ENCODE measurements at regions not wholly inside any gene's neighbourhood (a gene's known extent, or its start where the extent isn't known, plus 50 kb on each side); places are given as distances from the start of the nearest gene placed in this dataset.

GRCh38 chr15:27665002-27665401 is 434.1 kb downstream of the OCA2 start:
- TF ChIP-seq CTCF (IDR thresholded peaks at IDR 0.05; ENCODE audit: low read depth, low read length, poor library complexity, severe bottlenecking), result no peak
- no peak for TF ChIP-seq EZH2phosphoT487 (IDR thresholded peaks at IDR 0.05; ENCODE audit: borderline replicate concordance, low read length)

Data from DOHH2 (cell line).